Mesenchymal stem cell (in vitro differentiated cells and primary cell): ENCODE measurements at regions not wholly inside any gene's neighbourhood (a gene's known extent, or its start where the extent isn't known, plus 50 kb on each side); places are given as distances from the start of the nearest gene placed in this dataset.

ENCODE experiments used
- DNase-seq: peaks from one replicate; pipeline ENCODE4 v3.0.0-alpha.2; 2013
- H2AFZ ChIP-seq: one replicate; pipeline ENCODE4 v1.6.1; 2013; ENCODE audit warnings: low read depth, mild to moderate bottlenecking, control low read depth, inconsistent platforms, low read length, moderate library complexity
- H2AK5ac ChIP-seq: 2 replicates; pipeline ENCODE4 v1.6.1; 2013; ENCODE audit warnings: low read length, moderate library complexity, mild to moderate bottlenecking, inconsistent platforms; ENCODE audit not compliant: severe bottlenecking
- H2BK120ac ChIP-seq: one replicate; pipeline ENCODE4 v1.6.1; 2013; ENCODE audit warnings: low read depth, mild to moderate bottlenecking, inconsistent platforms, low read length, moderate library complexity
- H2BK12ac ChIP-seq, 2 experiments: one replicate each; pipeline ENCODE4 v1.6.1; 2013; ENCODE audit warnings: inconsistent platforms in 2 of 2, low read length in 2 of 2, mild to moderate bottlenecking in 2 of 2, moderate library complexity in 2 of 2, control low read depth in 1 of 2
- H2BK15ac ChIP-seq: one replicate; pipeline ENCODE4 v1.6.1; 2013; ENCODE audit warnings: mild to moderate bottlenecking, low read depth, inconsistent platforms; ENCODE audit not compliant: poor library complexity, severe bottlenecking
- H2BK5ac ChIP-seq: 2 replicates; pipeline ENCODE4 v1.6.1; 2013; ENCODE audit warnings: low read depth, mild to moderate bottlenecking, low read length, control low read depth, inconsistent platforms; ENCODE audit not compliant: poor library complexity, severe bottlenecking
- H3K14ac ChIP-seq, 2 experiments: one replicate each; pipeline ENCODE4 v1.6.1; 2013; ENCODE audit warnings: inconsistent platforms in 2 of 2, low read length in 2 of 2, control low read depth in 1 of 2, mild to moderate bottlenecking in 1 of 2, moderate library complexity in 1 of 2
- H3K18ac ChIP-seq, 2 experiments: one replicate each; pipeline ENCODE4 v1.6.1; 2013; ENCODE audit warnings: inconsistent platforms in 2 of 2, low read length in 2 of 2, control low read depth in 1 of 2, low read depth in 1 of 2, mild to moderate bottlenecking in 1 of 2
- H3K23ac ChIP-seq, 2 experiments: one replicate each; pipeline ENCODE4 v1.6.1; 2013; ENCODE audit warnings: inconsistent platforms in 2 of 2, low read length in 2 of 2, mild to moderate bottlenecking in 2 of 2, moderate library complexity in 2 of 2, control low read depth in 1 of 2
- H3K27ac ChIP-seq: 2 replicates; pipeline ENCODE4 v1.5.1; 2013; ENCODE audit warnings: mild to moderate bottlenecking, moderate library complexity, low read length, control low read depth, inconsistent platforms; ENCODE audit not compliant: poor library complexity, severe bottlenecking
- H3K27me3 ChIP-seq, 2 experiments: 2 replicates each; pipeline versions ENCODE4 v1.6.1 to v1.7.0; 2013; ENCODE audit warnings: low read length in 2 of 2, mild to moderate bottlenecking in 2 of 2, moderate library complexity in 2 of 2, control low read depth in 1 of 2, inconsistent platforms in 1 of 2; ENCODE audit not compliant: control insufficient read depth in 1 of 2, insufficient read depth in 1 of 2
- H3K36me3 ChIP-seq, 2 experiments: 2 replicates each; pipeline versions ENCODE4 v1.6.1 to v1.7.0; 2013; ENCODE audit warnings: low read length in 2 of 2, control low read depth in 1 of 2, inconsistent platforms in 1 of 2, low read depth in 1 of 2, mild to moderate bottlenecking in 1 of 2; ENCODE audit not compliant: insufficient read depth in 2 of 2, control insufficient read depth in 1 of 2
- H3K4ac ChIP-seq, 2 experiments: one replicate each; pipeline ENCODE4 v1.6.1; 2013; ENCODE audit warnings: inconsistent platforms in 2 of 2, low read length in 2 of 2, mild to moderate bottlenecking in 2 of 2, moderate library complexity in 2 of 2, control low read depth in 1 of 2, low read depth in 1 of 2
- H3K4me1 ChIP-seq: 2 replicates; pipeline ENCODE4 v1.6.1; 2013; ENCODE audit warnings: low read depth, low read length, control low read depth; ENCODE audit not compliant: control insufficient read depth, insufficient read depth
- H3K4me2 ChIP-seq: 2 replicates; pipeline ENCODE4 v1.6.1; 2013; ENCODE audit warnings: low read length, mild to moderate bottlenecking, inconsistent platforms; ENCODE audit not compliant: poor library complexity, severe bottlenecking
- H3K4me3 ChIP-seq, 2 experiments: 2 replicates each; pipeline versions ENCODE4 v1.5.1 to v1.7.0; 2013; ENCODE audit warnings: low read length in 2 of 2, mild to moderate bottlenecking in 2 of 2, control low read depth in 1 of 2, low read depth in 1 of 2; ENCODE audit not compliant: insufficient read depth in 1 of 2
- H3K79me1 ChIP-seq: replicated peaks from 2 replicates; pipeline ENCODE4 v1.6.1; 2013; ENCODE audit warnings: mild to moderate bottlenecking, control low read depth, low read length, inconsistent platforms; ENCODE audit not compliant: poor library complexity, severe bottlenecking
- H3K9ac ChIP-seq: 2 replicates; pipeline ENCODE4 v1.7.0; 2013; ENCODE audit warnings: mild to moderate bottlenecking, low read length, moderate library complexity
- H3K9me3 ChIP-seq: 2 replicates; pipeline ENCODE4 v1.7.0; 2013; ENCODE audit warnings: mild to moderate bottlenecking, low read length; ENCODE audit not compliant: control insufficient read depth
- H4K8ac ChIP-seq: one replicate; pipeline ENCODE4 v1.6.1; 2013; ENCODE audit warnings: inconsistent platforms, mild to moderate bottlenecking, low read length, moderate library complexity
- H4K91ac ChIP-seq: one replicate; pipeline ENCODE4 v1.6.1; 2013; ENCODE audit warnings: mild to moderate bottlenecking, low read length, inconsistent platforms
- WGBS: methylation state at CpG from one replicate; pipeline ENCODE4 v1.1.7; 2013; ENCODE audit warnings: mixed read lengths; 5-methylcytosine and 5-hydroxymethylcytosine counted together

- H3K18ac ChIP-seq: no peak overlapping the region
- no peaks in the 10 kb centered on the region for H3K9me3 ChIP-seq
- no peak overlapping the region for H4K8ac ChIP-seq
- no peak overlapping the region for H2BK15ac ChIP-seq
- H4K91ac ChIP-seq: no peak overlapping the region
- DNase-seq: no peak
- H3K14ac ChIP-seq: no peak overlapping the region
- no peaks in the 10 kb centered on the region for H3K27me3 ChIP-seq
- no peak overlapping the region for H2AFZ ChIP-seq
- H3K27ac ChIP-seq: no peak overlapping the region
- H2BK120ac ChIP-seq: no peak overlapping the region
- H3K4me3 ChIP-seq: no peak overlapping the region
- H2AK5ac ChIP-seq: no peak overlapping the region
- H3K9ac ChIP-seq: no peak overlapping the region
- H3K4me1 ChIP-seq: no peaks in the 10 kb centered on the region
- no peak overlapping the region for H3K23ac ChIP-seq
- H3K4ac ChIP-seq: no peak overlapping the region
- H3K36me3 ChIP-seq: no peaks in the 10 kb centered on the region
- no peak overlapping the region for H2BK5ac ChIP-seq
- no peak overlapping the region for H2BK12ac ChIP-seq
- H3K4me2 ChIP-seq: no peak overlapping the region
- no peaks in the 10 kb centered on the region for H3K79me1 ChIP-seq
- WGBS: 83% methylated on average over 1 of the region's 3 CpGs
Observed at GRCh38 chr5:17829456-17829855, 195.2 kb downstream of the TAF11L14 start.

GRCh38 chr5:17831279-17831678 lies 197.0 kb downstream of the TAF11L14 start:
- H2AFZ ChIP-seq: no peak overlapping the region
- no peak overlapping the region for H3K27ac ChIP-seq
- H3K4me1 ChIP-seq: no peaks in the 10 kb centered on the region
- no peak overlapping the region for H3K4me2 ChIP-seq
- H2BK12ac ChIP-seq: no peak overlapping the region
- 84% methylated on average over 1 of the region's 1 CpG for WGBS
- H2BK15ac ChIP-seq: no peak overlapping the region
- H3K36me3 ChIP-seq: no peaks in the 10 kb centered on the region
- H2BK5ac ChIP-seq: no peak overlapping the region
- no peak overlapping the region for H2AK5ac ChIP-seq
- no peaks in the 10 kb centered on the region for H3K27me3 ChIP-seq
- H3K9ac ChIP-seq: no peak overlapping the region
- H3K23ac ChIP-seq: no peak overlapping the region
- H3K4me3 ChIP-seq: no peak overlapping the region
- no peak overlapping the region for H4K8ac ChIP-seq
- H3K79me1 ChIP-seq: no peaks in the 10 kb centered on the region
- H3K9me3 ChIP-seq: no peaks in the 10 kb centered on the region
- H3K14ac ChIP-seq: no peak overlapping the region
- no peak overlapping the region for H2BK120ac ChIP-seq
- no peak overlapping the region for H4K91ac ChIP-seq
- no peak for DNase-seq
- H3K4ac ChIP-seq: no peak overlapping the region
- no peak overlapping the region for H3K18ac ChIP-seq

- H3K4me3 ChIP-seq: no peak overlapping the region
- no peaks in the 10 kb centered on the region for H3K27me3 ChIP-seq
- H3K36me3 ChIP-seq: no peaks in the 10 kb centered on the region
- no peaks in the 10 kb centered on the region for H3K79me1 ChIP-seq
- no peak overlapping the region for H3K23ac ChIP-seq
- no peaks in the 10 kb centered on the region for H3K9me3 ChIP-seq
- H3K27ac ChIP-seq: no peak overlapping the region
- no peak for DNase-seq
- no peak overlapping the region for H4K91ac ChIP-seq
- H2AFZ ChIP-seq: no peak overlapping the region
- no peak overlapping the region for H3K4ac ChIP-seq
- no peak overlapping the region for H2BK120ac ChIP-seq
- H2BK5ac ChIP-seq: no peak overlapping the region
- no peak overlapping the region for H3K4me2 ChIP-seq
- no peak overlapping the region for H4K8ac ChIP-seq
- H2BK12ac ChIP-seq: no peak overlapping the region
- no peak overlapping the region for H2BK15ac ChIP-seq
- 67% methylated on average over 5 of the region's 5 CpGs for WGBS
- no peak overlapping the region for H3K18ac ChIP-seq
- no peaks in the 10 kb centered on the region for H3K4me1 ChIP-seq
- H3K9ac ChIP-seq: no peak overlapping the region
- H2AK5ac ChIP-seq: no peak overlapping the region
- no peak overlapping the region for H3K14ac ChIP-seq
Observed at GRCh38 chr5:17832949-17833745, 198.9 kb downstream of the TAF11L14 start.

- H2BK120ac ChIP-seq: no peak overlapping the region
- H3K4ac ChIP-seq: no peak overlapping the region
- H3K4me2 ChIP-seq: no peak overlapping the region
- no peak overlapping the region for H3K4me3 ChIP-seq
- no peak overlapping the region for H4K8ac ChIP-seq
- no peak overlapping the region for H4K91ac ChIP-seq
- no peak overlapping the region for H3K9ac ChIP-seq
- H3K18ac ChIP-seq: no peak overlapping the region
- H2BK15ac ChIP-seq: no peak overlapping the region
- 69% methylated on average over 2 of the region's 2 CpGs for WGBS
- no peak overlapping the region for H3K14ac ChIP-seq
- H3K79me1 ChIP-seq: no peaks in the 10 kb centered on the region
- H2AFZ ChIP-seq: no peak overlapping the region
- H2BK5ac ChIP-seq: no peak overlapping the region
- H3K27me3 ChIP-seq: no peaks in the 10 kb centered on the region
- H3K4me1 ChIP-seq: no peaks in the 10 kb centered on the region
- H3K27ac ChIP-seq: no peak overlapping the region
- no peak overlapping the region for H2BK12ac ChIP-seq
- no peaks in the 10 kb centered on the region for H3K36me3 ChIP-seq
- no peaks in the 10 kb centered on the region for H3K9me3 ChIP-seq
- H3K23ac ChIP-seq: no peak overlapping the region
- H2AK5ac ChIP-seq: no peak overlapping the region
- DNase-seq: no peak
Observed at GRCh38 chr5:17837757-17838156, 203.5 kb downstream of the TAF11L14 start.
